HG02610 (cell line): ENCODE measurements at regions not wholly inside any gene's neighbourhood (a gene's known extent, or its start where the extent isn't known, plus 50 kb on each side); places are given as distances from the start of the nearest gene placed in this dataset.
"Not testable (repeated sequence)": the region's sequence is repeated elsewhere in the genome, so short reads cannot be mapped to it uniquely, and the experiment has no call there.

Experiments
- ATAC-seq: cut with Tn5 transposase; IDR thresholded peaks from one replicate; pipeline ENCODE4 v1.9.1; 2021; ENCODE audit warnings: mild to moderate bottlenecking, moderate library complexity; ENCODE audit not compliant: unreplicated experiment

- ATAC-seq: no peak
Observed at GRCh38 chr18:51447351-51448342, 250.2 kb upstream of the MEX3C start.

GRCh38 chr18:51448949-51449348 is 251.5 kb upstream of the MEX3C start:
- ATAC-seq: no peak

- ATAC-seq: no peak
Observed at GRCh38 chr18:51453594-51453993, 256.1 kb upstream of the MEX3C start.

- ATAC-seq: no peak
Observed at GRCh38 chr18:51458861-51459260, 261.4 kb upstream of the MEX3C start.

- no peak for ATAC-seq
Observed at GRCh38 chr18:51461956-51462355, 264.5 kb upstream of the MEX3C start.

- ATAC-seq: no peak
Observed at GRCh38 chr18:51463483-51464136, 266.1 kb upstream of the MEX3C start.

- ATAC-seq: no peak
Observed at GRCh38 chr18:51478908-51479307, 281.4 kb upstream of the MEX3C start.

- ATAC-seq: no peak
Observed at GRCh38 chr18:51479736-51480135, 282.3 kb upstream of the MEX3C start.

- no peak for ATAC-seq
Observed at GRCh38 chr18:51480407-51481261, 283.2 kb upstream of the MEX3C start.

- no peak for ATAC-seq
Observed at GRCh38 chr18:51486735-51487366, 289.4 kb upstream of the MEX3C start.

- ATAC-seq: no peak
Observed at GRCh38 chr18:51490417-51490816, 292.9 kb upstream of the MEX3C start.

- ATAC-seq: no peak
Observed at GRCh38 chr18:51490860-51491259, 293.4 kb upstream of the MEX3C start.

GRCh38 chr18:51491678-51492372 is 294.3 kb upstream of the MEX3C start:
- ATAC-seq: no peak

- no peak for ATAC-seq
Observed at GRCh38 chr18:51498085-51498855, 300.8 kb upstream of the MEX3C start.

GRCh38 chr18:51503351-51503750 is 305.9 kb upstream of the MEX3C start:
- ATAC-seq: no peak

GRCh38 chr18:51506811-51507210 is 309.3 kb upstream of the MEX3C start:
- ATAC-seq: no peak

GRCh38 chr18:51508410-51508809 is 310.9 kb upstream of the MEX3C start:
- ATAC-seq: not testable (repeated sequence)

- no peak for ATAC-seq
Observed at GRCh38 chr18:51510020-51510419, 312.5 kb upstream of the MEX3C start.

GRCh38 chr18:51513517-51513916 is 316.0 kb upstream of the MEX3C start:
- no peak for ATAC-seq
